Kidney (tissue), 13 donors: ENCODE measurements at regions not wholly inside any gene's neighbourhood (a gene's known extent, or its start where the extent isn't known, plus 50 kb on each side); places are given as distances from the start of the nearest gene placed in this dataset.
"Not testable (repeated sequence)": the region's sequence is repeated elsewhere in the genome, so short reads cannot be mapped to it uniquely, and the experiment has no call there.

ENCODE experiments used
- DNase-seq, 5 donors: peaks; one replicate each; pipeline ENCODE4 v3.0.0-alpha.2; 2013 to 2020
- FAIRE-seq: peaks from 2 replicates; lab custom pipeline; 2012; peaks lifted over from hg19 to GRCh38; lab: Jason Lieb, UNC
- H3K27ac ChIP-seq, 2 donors: one replicate each; pipeline ENCODE4 v1.7.0; 2013; ENCODE audit warnings: low read depth in 2 of 2, low read length in 2 of 2, inconsistent platforms in 1 of 2
- H3K27me3 ChIP-seq: one replicate; pipeline ENCODE4 v1.7.1; 2013; ENCODE audit warnings: low read length, inconsistent platforms; ENCODE audit not compliant: control insufficient read depth, insufficient read depth
- H3K36me3 ChIP-seq, 3 donors: one replicate each; pipeline versions ENCODE4 v1.7.0 to v1.7.1; 2013; ENCODE audit warnings: low read length in 3 of 3, control low read depth in 1 of 3, inconsistent platforms in 1 of 3; ENCODE audit not compliant: insufficient read depth in 3 of 3, control insufficient read depth in 2 of 3
- H3K4me1 ChIP-seq, 3 donors: one replicate each; pipeline versions ENCODE4 v1.7.0 to v1.7.1; 2013; ENCODE audit warnings: low read length in 3 of 3, inconsistent platforms in 1 of 3, low read depth in 1 of 3; ENCODE audit not compliant: control insufficient read depth in 2 of 3, insufficient read depth in 2 of 3
- H3K4me3 ChIP-seq, 3 donors: one replicate each; pipeline versions ENCODE4 v1.7.0 to v1.8.1; 2013; ENCODE audit warnings: low read length in 3 of 3, control low read depth in 1 of 3, inconsistent platforms in 1 of 3
- H3K9ac ChIP-seq, 3 donors: one replicate each; pipeline versions ENCODE4 v1.7.0 to v1.7.1; 2013; ENCODE audit warnings: low read length in 3 of 3, control low read depth in 1 of 3, inconsistent platforms in 1 of 3
- H3K9me3 ChIP-seq, 3 donors: one replicate each; pipeline versions ENCODE4 v1.7.0 to v1.7.1; 2013; ENCODE audit warnings: low read length in 3 of 3, control low read depth in 1 of 3, inconsistent platforms in 1 of 3; ENCODE audit not compliant: control insufficient read depth in 2 of 3, insufficient read depth in 1 of 3
- CTCF ChIP-seq: IDR thresholded peaks from 3 replicates; pipeline ENCODE4 v1.5.1; 2012; ENCODE audit warnings: mild to moderate bottlenecking, moderate library complexity, borderline replicate concordance; ENCODE audit not compliant: insufficient read depth; ENCODE audit errors: extremely low read depth
- intact Hi-C: fragments of 100-400 bp; cut with DNase I; formaldehyde crosslinking; loops from one replicate; pipeline ENCODE4 v1.11.1; 2022
- donor health status: control.
- donor health status: control.
- donor health status: control.
- donor health status: control.
- donor health status: control.
- donor health status: DM: yes; HTN: yes; CAD: no.
- donor health status: Normal renal cell carcinoma (clear cell type).

- FAIRE-seq, result no peak
- DNase-seq, result peak in 3 of 5 donors; percentile 17 to 61 (median 48)
- Histone ChIP-seq H3K9ac (no peak overlapping the region), H3K27ac (no peak overlapping the region), H3K27me3 (no peaks in the 10 kb centered on the region), H3K36me3 (no peaks in the 10 kb centered on the region), H3K4me3 (no peak overlapping the region), H3K4me1 (no peaks in the 10 kb centered on the region), H3K9me3 (no peaks in the 10 kb centered on the region)
- intact Hi-C loops, result no loop called here
- peak; percentile 52 for TF ChIP-seq CTCF
Observed at GRCh38 chr10:63977329-63977923, 456.2 kb downstream of the REEP3 start.

- H3K9me3 ChIP-seq, H3K9ac ChIP-seq, H3K36me3 ChIP-seq, H3K27ac ChIP-seq, H3K4me1 ChIP-seq, H3K27me3 ChIP-seq, FAIRE-seq, intact Hi-C loops, H3K4me3 ChIP-seq, DNase-seq: not testable (repeated sequence)
Observed at GRCh38 chr10:63980870-63981269, 459.7 kb downstream of the REEP3 start.

- H3K27ac ChIP-seq, H3K4me1 ChIP-seq, H3K9ac ChIP-seq, H3K27me3 ChIP-seq, H3K36me3 ChIP-seq, FAIRE-seq, intact Hi-C loops, H3K4me3 ChIP-seq, H3K9me3 ChIP-seq, DNase-seq: not testable (repeated sequence)
Observed at GRCh38 chr10:63984061-63984460, 462.9 kb downstream of the REEP3 start.

GRCh38 chr10:63986536-63986935, 465.3 kb downstream of the REEP3 start:
- Histone ChIP-seq H3K27ac (no peak overlapping the region), H3K9me3 (no peaks in the 10 kb centered on the region), H3K27me3 (no peaks in the 10 kb centered on the region), H3K4me1 (no peaks in the 10 kb centered on the region), H3K9ac (no peak overlapping the region), H3K36me3 (no peaks in the 10 kb centered on the region), H3K4me3 (no peak overlapping the region)
- TF ChIP-seq CTCF, result no peak
- FAIRE-seq, result no peak
- no peak for DNase-seq
- intact Hi-C loops, result no loop called here
